Endothelial cell of umbilical vein (primary cell): ENCODE measurements at regions not wholly inside any gene's neighbourhood (a gene's known extent, or its start where the extent isn't known, plus 50 kb on each side); places are given as distances from the start of the nearest gene placed in this dataset.

Experiments used
- BruUV-seq: library from RNA; stranded (reverse); fragments of 400-500 nt; replicated peaks from 2 replicates; lab custom pipeline; 2021; lab: Mats Ljungman, UMichigan
- CTCF ChIA-PET: fragments of 300-600, 350-600 bp; sonication (Branson Sonifier 250); formaldehyde crosslinking; loops from one replicate; lab custom pipeline; 2021; ENCODE audit warnings: antibody characterized with exemption, inconsistent platforms; lab: Charles Lee
- POLR2A ChIA-PET: fragments of 300-600, 350-600 bp; sonication (Branson Sonifier 250); formaldehyde crosslinking; loops from one replicate; lab custom pipeline; 2021; ENCODE audit warnings: antibody characterized with exemption, inconsistent platforms; lab: Charles Lee
- DNase-seq: peaks from one replicate; pipeline ENCODE4 v3.0.0-alpha.2; 2011; ENCODE audit warnings: low read depth, low spot score
- FAIRE-seq: peaks from 2 replicates; lab custom pipeline; 2011; peaks lifted over from hg19 to GRCh38; lab: Jason Lieb, UNC
- H2AFZ ChIP-seq: 2 replicates; pipeline ENCODE4 v1.6.0; 2012; ENCODE audit warnings: low read depth, low read length, control low read depth, inconsistent platforms
- H3K27ac ChIP-seq: 2 replicates; pipeline ENCODE4 v1.5.1; 2011; ENCODE audit warnings: low read depth, mild to moderate bottlenecking, control low read depth, low read length, moderate library complexity; ENCODE audit not compliant: insufficient read depth
- H3K27me3 ChIP-seq, 2 experiments: 2 replicates each; pipeline versions ENCODE4 v1.6.0 to v1.6.1; 2011; ENCODE audit warnings: low read length in 2 of 2, mixed read lengths in 1 of 2; ENCODE audit not compliant: control insufficient read depth in 2 of 2, insufficient read depth in 2 of 2
- H3K36me3 ChIP-seq, 2 experiments: 2 replicates in 1 of 2; 3 replicates in 1 of 2; pipeline ENCODE4 v1.5.1; 2011; ENCODE audit warnings: low read length in 2 of 2, mild to moderate bottlenecking in 1 of 2, moderate library complexity in 1 of 2; ENCODE audit not compliant: control insufficient read depth in 2 of 2, insufficient read depth in 2 of 2; ENCODE audit errors: extremely low read depth in 1 of 2
- H3K4me1 ChIP-seq: 3 replicates; pipeline ENCODE4 v1.5.1; 2011; ENCODE audit warnings: mild to moderate bottlenecking, low read length; ENCODE audit not compliant: control insufficient read depth, insufficient read depth; ENCODE audit errors: extremely low read depth
- H3K4me2 ChIP-seq: 2 replicates; pipeline ENCODE4 v1.6.1; 2011; ENCODE audit warnings: low read length, control low read depth, mixed read lengths; ENCODE audit not compliant: insufficient read depth
- H3K4me3 ChIP-seq, 3 experiments: fragments of 200-600 bp in 1 of 3; sonication (generic), shearing (Covaris generic) in 1 of 3; replicated peaks in 1 of 3; 2 replicates each; pipeline ENCODE4 v1.5.1; 2011 to 2016; ENCODE audit warnings: control low read depth in 3 of 3, low read length in 3 of 3, mild to moderate bottlenecking in 2 of 3, inconsistent platforms in 1 of 3, low read depth in 1 of 3, moderate library complexity in 1 of 3; ENCODE audit not compliant: insufficient read depth in 1 of 3
- H3K79me2 ChIP-seq: 2 replicates; pipeline ENCODE4 v1.6.0; 2012; ENCODE audit warnings: low read length, inconsistent platforms; ENCODE audit not compliant: control insufficient read depth, insufficient read depth
- H3K9ac ChIP-seq: replicated peaks from 2 replicates; pipeline ENCODE3; 2011; ENCODE audit warnings: low read length, control low read depth; ENCODE audit not compliant: insufficient read depth; ENCODE audit errors: extremely low read depth
- H3K9me1 ChIP-seq: replicated peaks from 3 replicates; pipeline ENCODE4 v1.6.0; 2011; ENCODE audit warnings: mild to moderate bottlenecking, low read length; ENCODE audit not compliant: control insufficient read depth, insufficient read depth; ENCODE audit errors: extremely low read depth
- H3K9me3 ChIP-seq: replicated peaks from 2 replicates; pipeline ENCODE4 v1.5.1; 2012; ENCODE audit warnings: low read length, inconsistent platforms; ENCODE audit not compliant: control insufficient read depth, insufficient read depth
- H4K20me1 ChIP-seq: replicated peaks from 2 replicates; pipeline ENCODE3; 2011; ENCODE audit warnings: mild to moderate bottlenecking, low read length; ENCODE audit not compliant: control insufficient read depth, insufficient read depth; ENCODE audit errors: extremely low read depth
- CTCF ChIP-seq, 2 donors: IDR thresholded peaks; 1 replicate in 1 of 2; 2 replicates in 1 of 2; pipeline ENCODE4 v1.5.1; 2011; ENCODE audit warnings: low read length in 2 of 2, mild to moderate bottlenecking in 2 of 2, moderate library complexity in 2 of 2, control low read depth in 1 of 2, inconsistent platforms in 1 of 2, low read depth in 1 of 2; ENCODE audit not compliant: insufficient read depth in 1 of 2; ENCODE audit errors: extremely low read depth in 1 of 2
- FOS ChIP-seq: IDR thresholded peaks from 2 replicates; pipeline ENCODE4 v1.6.1; 2011; ENCODE audit warnings: mild to moderate bottlenecking, low read length, moderate library complexity, borderline replicate concordance; ENCODE audit not compliant: insufficient read depth
- GATA2 ChIP-seq: IDR thresholded peaks from 2 replicates; pipeline ENCODE4 v1.7.0; 2011; ENCODE audit warnings: low read depth, mild to moderate bottlenecking, moderate library complexity, mixed read lengths, low read length; ENCODE audit not compliant: insufficient read length, insufficient read depth
- MAX ChIP-seq: IDR thresholded peaks from 2 replicates; pipeline ENCODE4 v1.6.1; 2011; ENCODE audit not compliant: insufficient read depth, insufficient read length
- MYC ChIP-seq: IDR thresholded peaks from one replicate; pipeline ENCODE4 v1.6.1; 2011; ENCODE audit warnings: mild to moderate bottlenecking, low read depth, low read length
- POLR2AphosphoS5 ChIP-seq: IDR thresholded peaks from 2 replicates; pipeline ENCODE4 v1.6.1; 2012; ENCODE audit warnings: low read depth, mild to moderate bottlenecking, control low read depth, low read length, moderate library complexity; ENCODE audit not compliant: insufficient read depth
- dilution Hi-C: fragments of 300-500 bp; cut with MboI; formaldehyde crosslinking; loops from one replicate; pipeline ENCODE4 v1.15.0; 2019; ENCODE audit warnings: low sequenced_read_pairs; ENCODE audit not compliant: extremely low pct_ligation_motif_present
- intact Hi-C: fragments of 100-400 bp; cut with micrococcal nuclease; formaldehyde crosslinking; loops from one replicate; pipeline ENCODE4 v1.10.0; 2022

- intact Hi-C loops = loop anchor here (10.0 kb wide), 1 partner anchor 379 kb away; no protein-coding TSS in a partner anchor
- TF ChIP-seq FOS (no peak), CTCF (IDR thresholded peaks at IDR 0.05; ENCODE audit: extremely low read depth in 1 of 2, insufficient read depth in 1 of 2, low read depth in 1 of 2, low read length in 2 of 2) (no peak), POLR2AphosphoS5 (no peak), GATA2 (no peak), MYC (no peak), MAX (no peak)
These were observed 112.8 kb downstream of the DAD1 start for GRCh38 chr14:22476005-22476751.

More at GRCh38 chr14:22476005-22476751, 112.8 kb downstream of the DAD1 start:
- Histone ChIP-seq H3K4me1 (peaks cover 20% of the 10 kb centered on the region), H3K9me3 (no peaks in the 10 kb centered on the region), H2AFZ (no peak overlapping the region), H3K4me2 (no peak overlapping the region), H4K20me1 (no peaks in the 10 kb centered on the region), H3K4me3 (no peak overlapping the region), H3K9ac (no peak overlapping the region), H3K27me3 (peaks cover 2 to 13% of the 10 kb centered on the region in 2 experiments), H3K27ac (no peak overlapping the region), H3K79me2 (no peaks in the 10 kb centered on the region), H3K36me3 (no peaks in the 10 kb centered on the region), H3K9me1 (no peaks in the 10 kb centered on the region)
- dilution Hi-C loops = no loop called here
- no TSS peak for BruUV-seq
- ChIA-PET CTCF (interaction anchor here (1.1 kb wide), 1 partner anchor 10 kb away, joined by 3 read pairs; no protein-coding TSS in a partner anchor), POLR2A (no interaction called here)
- FAIRE-seq (no peak), DNase-seq (no peak)
